ENCODE measurements at regions not wholly inside any gene's neighbourhood (a gene's known extent, or its start where the extent isn't known, plus 50 kb on each side); places are given as distances from the start of the nearest gene placed in this dataset.

DNA sequence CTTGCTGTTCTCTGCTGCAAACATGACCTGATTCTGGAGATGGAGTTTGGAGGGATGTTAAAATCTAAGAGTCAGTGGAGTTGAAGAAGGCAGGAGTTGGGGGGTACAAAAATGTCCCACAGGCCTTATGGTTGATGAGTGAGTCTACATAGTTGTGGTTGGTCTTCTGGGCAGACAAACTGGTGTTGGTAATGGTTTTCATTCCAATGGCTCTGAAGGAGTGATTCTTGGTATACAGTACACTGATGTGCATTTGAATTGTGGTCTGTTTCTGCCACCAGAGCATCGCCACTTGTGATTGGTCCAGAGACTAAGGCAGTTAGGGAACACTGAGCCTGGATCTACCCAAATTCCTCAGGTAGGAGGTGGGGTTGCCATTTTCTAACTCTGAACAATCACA lies 514.1 kb upstream of the CFAP20DC start:
- TF ChIP-seq, protein P1, sequence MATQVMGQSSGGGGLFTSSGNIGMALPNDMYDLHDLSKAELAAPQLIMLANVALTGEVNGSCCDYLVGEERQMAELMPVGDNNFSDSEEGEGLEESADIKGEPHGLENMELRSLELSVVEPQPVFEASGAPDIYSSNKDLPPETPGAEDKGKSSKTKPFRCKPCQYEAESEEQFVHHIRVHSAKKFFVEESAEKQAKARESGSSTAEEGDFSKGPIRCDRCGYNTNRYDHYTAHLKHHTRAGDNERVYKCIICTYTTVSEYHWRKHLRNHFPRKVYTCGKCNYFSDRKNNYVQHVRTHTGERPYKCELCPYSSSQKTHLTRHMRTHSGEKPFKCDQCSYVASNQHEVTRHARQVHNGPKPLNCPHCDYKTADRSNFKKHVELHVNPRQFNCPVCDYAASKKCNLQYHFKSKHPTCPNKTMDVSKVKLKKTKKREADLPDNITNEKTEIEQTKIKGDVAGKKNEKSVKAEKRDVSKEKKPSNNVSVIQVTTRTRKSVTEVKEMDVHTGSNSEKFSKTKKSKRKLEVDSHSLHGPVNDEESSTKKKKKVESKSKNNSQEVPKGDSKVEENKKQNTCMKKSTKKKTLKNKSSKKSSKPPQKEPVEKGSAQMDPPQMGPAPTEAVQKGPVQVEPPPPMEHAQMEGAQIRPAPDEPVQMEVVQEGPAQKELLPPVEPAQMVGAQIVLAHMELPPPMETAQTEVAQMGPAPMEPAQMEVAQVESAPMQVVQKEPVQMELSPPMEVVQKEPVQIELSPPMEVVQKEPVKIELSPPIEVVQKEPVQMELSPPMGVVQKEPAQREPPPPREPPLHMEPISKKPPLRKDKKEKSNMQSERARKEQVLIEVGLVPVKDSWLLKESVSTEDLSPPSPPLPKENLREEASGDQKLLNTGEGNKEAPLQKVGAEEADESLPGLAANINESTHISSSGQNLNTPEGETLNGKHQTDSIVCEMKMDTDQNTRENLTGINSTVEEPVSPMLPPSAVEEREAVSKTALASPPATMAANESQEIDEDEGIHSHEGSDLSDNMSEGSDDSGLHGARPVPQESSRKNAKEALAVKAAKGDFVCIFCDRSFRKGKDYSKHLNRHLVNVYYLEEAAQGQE (IDR thresholded peaks at IDR 0.05; ENCODE audit: insufficient read depth in 1 of 2, low read depth in 2 of 2, low read length in 2 of 2), result no peak
- TF ChIP-seq TAF1 (IDR thresholded peaks at IDR 0.05; ENCODE audit: borderline replicate concordance, insufficient read depth, low read length), result no peak
- TF ChIP-seq POLR2AphosphoS5 (IDR thresholded peaks at IDR 0.05; ENCODE audit: low read depth, low read length), result no peak
- TF ChIP-seq FOXP2 (optimal IDR thresholded peaks at IDR 0.05; ENCODE audit: borderline replicate concordance, extremely low read depth, extremely low read length, insufficient read depth), result no peak
- TF ChIP-seq SIN3A (IDR thresholded peaks at IDR 0.05; ENCODE audit: borderline replicate concordance, insufficient read depth, low read length), result no peak
